ENCODE measurements at regions not wholly inside any gene's neighbourhood (a gene's known extent, or its start where the extent isn't known, plus 50 kb on each side); places are given as distances from the start of the nearest gene placed in this dataset.

- TF ChIP-seq CTCF (IDR thresholded peaks at IDR 0.05 in 8 of 11, conservative IDR thresholded peaks at IDR 0.05 in 3 of 11) (no peak), POLR2A (IDR thresholded peaks at IDR 0.05) (no peak), POLR2AphosphoS5 (IDR thresholded peaks at IDR 0.05) (no peak)
Measured at GRCh38 chr22:47474464-47474863, 712.0 kb downstream of the TBC1D22A start.

Measured in spleen (tissue), 7 donors.